GM21367 (cell line): ENCODE measurements at regions not wholly inside any gene's neighbourhood (a gene's known extent, or its start where the extent isn't known, plus 50 kb on each side); places are given as distances from the start of the nearest gene placed in this dataset.
"Not testable (repeated sequence)": the region's sequence is repeated elsewhere in the genome, so short reads cannot be mapped to it uniquely, and the experiment has no call there.

Experiments used
- ATAC-seq: cut with Tn5 transposase; IDR thresholded peaks from one replicate; pipeline ENCODE4 v1.9.1; 2021; ENCODE audit not compliant: unreplicated experiment

DNA sequence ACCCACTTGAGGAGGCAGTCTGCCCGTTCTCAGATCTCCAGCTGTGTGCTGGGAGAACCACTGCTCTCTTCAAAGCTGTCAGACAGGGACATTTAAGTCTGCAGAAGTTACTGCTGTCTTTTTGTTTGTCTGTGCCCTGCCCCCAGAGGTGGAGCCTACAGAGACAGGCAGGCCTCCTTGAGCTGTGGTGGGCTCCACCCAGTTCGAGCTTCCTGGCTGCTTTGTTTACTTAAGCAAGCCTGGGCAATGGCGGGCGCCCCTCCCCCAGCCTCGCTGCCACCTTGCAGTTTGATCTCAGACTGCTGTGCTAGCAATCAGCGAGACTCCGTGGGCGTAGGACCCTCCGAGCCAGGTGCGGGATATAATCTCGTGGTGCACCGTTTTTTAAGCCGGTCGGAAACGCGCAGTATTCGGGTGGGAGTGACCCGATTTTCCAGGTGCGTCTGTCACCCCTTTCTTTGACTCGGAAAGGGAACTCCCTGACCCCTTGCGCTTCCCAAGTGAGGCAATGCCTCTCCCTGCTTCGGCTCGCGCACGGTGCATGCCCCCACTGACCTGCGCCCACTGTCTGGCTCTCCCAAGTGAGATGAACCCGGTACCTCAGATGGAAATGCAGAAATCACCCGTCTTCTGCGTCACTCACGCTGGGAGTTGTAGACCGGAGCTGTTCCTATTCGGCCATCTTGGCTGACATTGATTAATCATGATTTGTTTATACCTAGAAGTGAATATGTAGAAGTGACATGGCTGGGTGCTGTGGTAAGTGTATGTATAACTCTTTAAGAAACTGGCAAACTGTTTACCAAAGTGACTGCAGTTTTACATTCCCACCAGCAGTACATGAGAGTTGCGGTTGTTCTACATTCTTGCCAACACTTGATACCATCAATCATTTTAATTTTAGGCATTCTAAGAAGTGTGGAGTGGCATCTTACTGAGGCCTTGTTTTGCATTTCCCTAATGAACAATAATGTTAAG, 465.9 kb upstream of the MAP3K7 start:
- not testable (repeated sequence) for ATAC-seq

DNA sequence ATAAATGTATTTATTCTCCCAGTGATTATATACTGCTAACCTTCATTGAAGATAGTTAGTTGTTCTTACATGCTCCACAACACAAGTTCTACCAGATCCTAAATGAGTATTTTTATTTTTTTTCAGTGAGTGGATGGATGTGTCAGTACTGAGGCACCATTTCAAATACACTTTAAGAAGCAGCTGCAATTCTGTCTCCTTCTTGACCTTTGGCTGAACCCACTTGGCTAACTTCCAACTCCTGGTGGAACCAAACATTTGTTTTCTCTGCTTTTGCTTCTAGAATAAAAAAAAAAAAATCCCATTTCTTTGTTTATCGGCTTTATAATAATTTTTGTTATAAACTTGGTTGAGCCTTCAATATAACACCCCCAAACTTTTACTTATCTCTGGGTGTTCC, 458.3 kb upstream of the MAP3K7 start:
- no peak for ATAC-seq

DNA sequence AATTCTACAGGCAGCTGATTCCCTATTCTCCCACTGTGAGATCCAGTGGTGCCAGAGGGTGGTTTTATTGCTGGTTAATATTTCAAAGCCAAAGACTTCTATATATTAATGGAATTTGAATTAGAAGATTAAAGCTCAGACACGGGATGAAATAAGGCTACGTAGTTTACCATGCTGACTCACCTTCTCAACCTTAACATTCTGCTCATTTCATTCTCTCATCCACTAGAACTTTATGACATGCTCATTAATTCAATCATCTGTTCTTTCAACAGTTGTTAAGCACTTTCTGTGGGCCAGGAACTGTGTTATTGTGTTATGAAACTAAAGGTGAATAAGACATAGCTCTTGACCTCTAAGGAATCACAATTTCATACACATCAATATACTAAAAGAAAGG, 456.9 kb upstream of the MAP3K7 start:
- no peak for ATAC-seq

DNA sequence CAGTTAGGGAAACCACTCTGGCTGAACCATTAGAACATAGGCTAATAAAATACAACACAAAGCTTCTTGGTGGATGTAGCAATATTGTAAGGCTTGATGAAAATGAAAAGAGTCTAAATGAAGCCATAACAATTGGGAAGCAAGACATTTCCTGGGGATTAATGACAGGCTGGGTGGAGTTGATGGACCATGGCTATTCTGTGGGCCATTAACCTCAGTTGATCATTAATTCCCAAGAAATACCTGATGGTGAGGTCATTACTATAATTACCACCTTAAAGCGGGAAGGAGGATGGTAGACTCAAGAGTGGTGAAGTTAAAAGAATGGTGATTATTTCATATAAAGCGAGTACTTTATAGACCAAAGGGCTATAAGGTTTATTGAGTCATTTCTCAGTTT, 455.8 kb upstream of the MAP3K7 start:
- no peak for ATAC-seq

- no peak for ATAC-seq
These were observed 447.1 kb upstream of the MAP3K7 start for GRCh38 chr6:91033964-91034363.

DNA sequence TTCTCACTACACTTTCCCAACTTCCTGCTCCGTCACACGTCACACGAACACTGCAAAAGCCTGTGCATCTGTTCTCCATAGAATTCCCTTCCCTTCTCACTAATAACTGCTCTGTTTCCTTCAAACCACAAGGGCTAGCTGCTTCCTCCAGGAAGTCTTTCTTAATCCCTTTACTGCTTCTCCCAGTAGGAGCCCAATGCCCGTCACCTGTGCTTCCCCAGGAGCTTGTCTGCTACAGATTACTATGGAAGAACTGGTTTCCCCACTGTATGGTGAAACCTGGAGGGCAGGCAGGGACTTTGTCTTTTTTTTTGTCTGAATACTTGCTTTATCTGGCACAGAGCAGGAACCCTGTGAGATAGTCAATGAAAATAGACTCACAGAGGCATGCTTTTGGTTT, 444.7 kb upstream of the MAP3K7 start:
- no peak for ATAC-seq

GRCh38 chr6:91029211-91029610, 442.3 kb upstream of the MAP3K7 start:
- no peak for ATAC-seq

DNA sequence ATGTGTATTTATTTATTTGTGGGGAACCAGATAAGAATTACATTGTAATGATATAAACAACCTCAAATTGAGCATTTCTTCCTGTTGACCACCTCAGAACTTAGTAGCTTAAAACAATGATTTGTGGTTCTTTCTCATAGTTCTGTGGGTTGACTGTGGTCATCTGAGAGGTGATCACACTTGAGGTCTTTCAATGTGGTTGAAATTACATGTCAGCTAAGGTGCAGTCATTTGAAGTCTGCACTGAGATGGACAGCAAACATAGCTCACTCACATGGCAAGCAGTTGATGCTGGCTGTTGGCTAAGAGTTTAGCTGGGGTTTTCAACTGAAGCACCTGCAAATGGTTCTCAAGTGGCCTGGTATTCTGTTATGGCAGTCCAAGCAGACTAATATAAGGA, 436.7 kb upstream of the MAP3K7 start:
- no peak for ATAC-seq

DNA sequence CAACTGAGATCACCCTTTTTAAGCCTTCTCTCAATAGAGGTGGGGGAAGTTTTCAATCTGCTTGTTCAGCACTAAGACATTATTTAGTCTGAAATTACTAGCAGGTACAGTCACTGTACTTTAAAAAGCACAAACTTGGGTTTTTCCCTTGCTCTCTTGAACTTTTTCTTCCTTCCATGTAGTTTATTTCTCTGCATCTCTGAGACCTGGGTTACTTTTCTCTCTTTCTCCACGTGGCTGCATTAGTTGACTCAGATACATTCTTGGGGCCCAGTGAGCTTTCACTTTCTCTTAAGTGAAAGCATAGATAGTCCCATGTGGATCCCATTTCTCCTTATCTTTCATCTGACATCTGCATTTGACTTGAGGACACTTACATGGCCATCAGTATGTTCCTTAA, 433.9 kb upstream of the MAP3K7 start:
- peak; percentile 72 for ATAC-seq

DNA sequence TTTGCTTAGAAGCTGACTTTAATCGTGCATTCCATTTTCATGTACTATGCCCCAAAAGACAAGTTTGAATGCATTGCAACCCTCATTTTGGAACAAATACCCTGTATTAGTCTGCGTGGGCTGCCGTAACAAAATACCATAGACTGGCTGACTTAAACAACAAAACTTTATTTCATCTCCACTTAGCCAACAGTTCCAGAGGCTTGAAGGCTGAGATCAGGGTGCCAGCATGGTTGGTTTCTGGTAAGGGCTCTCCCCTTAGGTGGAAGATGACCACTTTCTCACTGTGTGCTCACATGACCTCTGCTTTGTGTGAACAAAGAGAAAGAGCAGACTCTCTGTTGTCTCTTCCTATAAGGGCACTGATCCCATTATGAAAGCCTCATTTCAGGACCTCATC, 431.7 kb upstream of the MAP3K7 start:
- no peak for ATAC-seq

DNA sequence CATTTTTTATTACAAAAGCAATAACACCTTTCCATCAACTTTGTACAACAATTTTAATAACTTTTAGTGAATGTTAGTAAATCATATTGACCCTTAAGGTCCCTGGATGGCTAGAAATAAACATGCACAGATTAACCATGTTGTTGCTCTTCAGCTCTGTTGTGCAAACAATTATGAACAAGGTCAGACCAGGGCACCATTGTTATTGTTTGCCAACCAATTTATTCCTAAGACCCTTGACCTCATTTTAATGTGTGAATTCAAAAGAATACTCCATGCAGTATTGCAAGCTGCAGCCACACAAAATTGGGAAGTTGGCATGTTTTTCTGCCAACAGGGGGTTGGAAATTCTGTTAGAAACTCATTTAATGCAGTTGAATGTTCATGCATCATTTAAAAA, 426.6 kb upstream of the MAP3K7 start:
- no peak for ATAC-seq

DNA sequence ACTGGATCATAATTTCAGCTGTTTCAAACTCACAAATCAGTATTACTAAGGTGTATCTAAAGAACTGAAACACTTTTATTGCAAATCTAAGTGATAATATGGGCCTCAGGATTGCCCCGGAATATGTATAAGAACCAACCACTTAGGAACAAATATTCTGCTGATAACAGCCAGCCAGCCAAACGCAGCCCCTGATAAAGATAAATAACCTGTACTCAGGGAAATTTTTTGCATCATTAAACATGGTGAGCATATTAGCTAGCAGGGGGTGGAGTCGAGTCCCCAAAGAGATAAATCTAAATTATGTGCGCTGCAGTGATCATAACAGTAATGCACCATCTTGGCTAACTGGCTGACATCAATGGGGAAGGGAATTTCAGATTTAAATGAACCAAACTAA, 410.2 kb upstream of the MAP3K7 start:
- no peak for ATAC-seq

GRCh38 chr6:90993770-90994169, 406.9 kb upstream of the MAP3K7 start:
- no peak for ATAC-seq

DNA sequence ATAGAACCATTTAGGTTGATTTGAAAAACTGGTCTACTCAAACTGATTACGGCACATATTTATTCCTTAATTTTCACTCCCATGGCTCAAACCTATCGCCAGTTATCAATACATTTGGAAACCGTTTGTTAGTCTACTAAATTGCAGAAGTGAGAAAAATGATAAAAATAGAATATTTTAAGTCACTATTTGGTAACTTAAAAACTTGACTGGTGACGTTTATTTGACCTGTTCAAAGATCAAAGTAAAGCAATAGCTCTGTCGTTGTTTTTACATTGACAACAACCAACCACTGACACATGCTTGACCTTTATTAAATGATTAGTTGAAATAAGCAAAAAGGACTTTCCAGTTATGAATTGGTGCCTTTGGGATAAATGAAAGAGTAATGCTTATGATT, 402.9 kb upstream of the MAP3K7 start:
- ATAC-seq = no peak

DNA sequence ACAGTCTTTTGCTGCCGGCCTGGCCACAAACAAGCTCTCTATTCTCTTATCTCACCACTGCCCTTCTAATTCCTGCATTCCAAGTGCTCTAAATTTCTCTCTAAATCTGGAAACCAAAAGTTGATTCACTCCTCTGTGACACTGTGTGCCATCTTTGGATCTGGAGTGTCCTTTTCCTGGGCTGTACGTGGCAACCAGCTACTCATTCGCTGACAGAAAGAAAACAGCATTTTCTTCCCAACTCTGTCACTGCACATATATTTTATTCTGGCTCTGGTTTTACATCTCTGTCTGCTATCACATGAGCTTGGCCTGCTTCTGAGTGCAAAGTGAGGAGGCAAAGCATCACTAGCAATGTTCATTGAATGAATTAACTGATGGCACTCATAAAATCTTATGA, 397.2 kb upstream of the MAP3K7 start:
- no peak for ATAC-seq

GRCh38 chr6:90983462-90983861, 396.6 kb upstream of the MAP3K7 start:
- no peak for ATAC-seq

- ATAC-seq = no peak
These were observed 395.7 kb upstream of the MAP3K7 start for GRCh38 chr6:90982581-90982980.

DNA sequence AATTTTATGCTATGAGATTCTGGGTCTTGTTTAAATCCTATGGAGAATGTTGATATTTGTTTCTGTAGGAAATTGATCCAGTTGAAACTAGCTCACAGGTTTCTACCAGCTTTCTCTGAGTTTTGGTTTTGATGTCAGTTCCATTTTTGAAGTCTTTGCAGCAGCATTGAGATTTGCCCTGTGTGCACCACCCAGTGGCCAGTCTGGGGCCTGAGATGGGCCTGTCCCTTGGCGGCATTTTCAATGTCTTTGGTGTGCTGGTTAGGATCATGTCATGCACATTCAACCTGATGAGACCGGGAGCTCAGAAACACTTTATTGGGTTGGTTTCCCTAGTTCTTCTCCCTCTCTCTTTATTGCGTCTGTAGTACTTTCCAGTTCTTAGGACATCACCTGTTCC, 395.2 kb upstream of the MAP3K7 start:
- no peak for ATAC-seq

DNA sequence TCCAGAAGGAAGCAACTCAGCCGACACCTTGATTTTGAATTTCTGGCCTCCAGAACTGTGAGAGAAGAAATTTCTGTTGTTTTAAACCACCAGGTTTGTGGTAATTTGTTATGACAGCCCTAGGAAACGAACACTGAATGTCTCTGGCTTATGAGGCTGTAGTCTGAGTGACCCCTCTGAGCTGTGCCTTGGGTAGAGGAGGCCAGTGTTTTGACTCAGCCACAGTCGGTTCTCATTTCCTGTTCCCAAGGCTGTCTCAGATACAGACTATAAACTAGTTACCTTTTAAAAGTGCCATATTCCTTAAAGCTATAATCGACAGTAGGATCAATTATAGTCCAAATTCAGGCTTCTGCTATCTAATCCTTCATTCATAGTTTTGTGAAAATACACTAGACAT, 391.2 kb upstream of the MAP3K7 start:
- peak; percentile 83 for ATAC-seq

DNA sequence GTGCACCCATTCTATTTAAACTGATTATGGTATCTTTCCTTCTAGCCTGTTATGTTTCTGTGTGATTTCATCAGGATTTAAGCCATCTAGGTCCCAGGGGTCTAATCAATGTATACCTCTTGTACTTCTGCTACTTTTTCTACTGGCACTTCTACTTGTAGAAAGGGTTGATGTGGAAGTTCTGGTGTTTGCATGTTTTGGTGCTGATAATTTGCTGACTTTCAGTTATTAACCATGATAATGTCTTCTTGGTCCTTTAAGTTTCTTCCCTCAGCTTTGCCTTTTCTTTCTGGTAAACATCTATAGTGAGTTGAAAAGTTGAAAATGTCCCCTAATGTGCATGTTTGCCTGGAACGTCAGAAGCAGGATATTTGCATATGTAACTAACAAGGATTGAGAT, 390.6 kb upstream of the MAP3K7 start:
- no peak for ATAC-seq

- ATAC-seq = no peak
These were observed 389.5 kb upstream of the MAP3K7 start for GRCh38 chr6:90976341-90976740.

GRCh38 chr6:90975741-90976140, 388.9 kb upstream of the MAP3K7 start:
- no peak for ATAC-seq

DNA sequence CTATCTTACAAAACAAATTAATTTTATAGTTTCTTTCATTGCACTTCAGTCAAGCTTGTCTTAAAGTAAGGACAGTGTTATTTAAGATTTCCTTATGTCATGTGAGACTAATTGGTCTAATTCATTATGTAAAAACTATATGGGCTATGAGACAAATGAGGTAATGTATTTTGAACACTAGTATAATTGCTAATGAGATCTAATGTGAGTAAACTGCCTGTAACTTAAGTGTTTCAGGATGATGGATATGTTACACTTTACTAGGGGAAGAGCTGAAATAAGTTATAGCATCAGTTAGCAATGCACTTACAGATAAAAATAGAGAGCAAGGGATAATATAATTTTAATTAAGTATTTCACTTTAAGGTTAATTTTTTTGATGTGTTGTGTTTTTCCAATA, 386.3 kb upstream of the MAP3K7 start:
- ATAC-seq = no peak
